HG02571 (cell line): ENCODE measurements at regions not wholly inside any gene's neighbourhood (a gene's known extent, or its start where the extent isn't known, plus 50 kb on each side); places are given as distances from the start of the nearest gene placed in this dataset.

Experiments used
- ATAC-seq: cut with Tn5 transposase; IDR thresholded peaks from one replicate; pipeline ENCODE4 v1.9.1; 2021; ENCODE audit warnings: mild to moderate bottlenecking, moderate library complexity; ENCODE audit not compliant: unreplicated experiment

- no peak for ATAC-seq
Observed at GRCh38 chr11:115572551-115572950, 68.3 kb upstream of the CADM1 start.

GRCh38 chr11:115566180-115566764 is 62.1 kb upstream of the CADM1 start:
- ATAC-seq = no peak

- no peak for ATAC-seq
Observed at GRCh38 chr11:115564851-115565250, 60.6 kb upstream of the CADM1 start.

- ATAC-seq = no peak
Observed at GRCh38 chr11:115561116-115561515, 56.9 kb upstream of the CADM1 start.

GRCh38 chr11:115558635-115559034 is 54.4 kb upstream of the CADM1 start:
- no peak for ATAC-seq

GRCh38 chr11:115557681-115558080 is 53.5 kb upstream of the CADM1 start:
- ATAC-seq = no peak

GRCh38 chr11:115556984-115557383 is 52.8 kb upstream of the CADM1 start:
- ATAC-seq = no peak

GRCh38 chr11:115555336-115556090 is 51.3 kb upstream of the CADM1 start:
- no peak for ATAC-seq
